ENCODE measurements at regions not wholly inside any gene's neighbourhood (a gene's known extent, or its start where the extent isn't known, plus 50 kb on each side); places are given as distances from the start of the nearest gene placed in this dataset.

DNA sequence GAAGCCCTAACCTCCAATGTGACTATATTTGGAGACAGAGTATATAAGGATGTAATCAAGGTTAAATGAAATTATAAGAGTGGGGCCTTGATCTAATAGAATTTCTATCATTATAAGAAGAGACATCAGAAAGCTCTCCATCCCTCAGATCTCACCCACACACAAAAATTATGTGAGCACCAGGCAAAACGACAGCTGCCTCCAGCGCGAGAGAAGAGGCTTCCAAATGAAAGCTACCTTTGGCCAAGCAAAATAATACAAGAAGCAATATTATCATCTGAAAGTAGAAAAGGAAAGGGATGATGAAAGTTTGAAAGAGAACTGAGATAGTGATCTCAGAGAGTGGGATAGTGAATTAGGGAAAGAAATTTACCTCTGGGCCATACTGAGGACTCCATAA, 1192.5 kb downstream of the NXPH1 start:
- Histone ChIP-seq H3K27ac (no peak overlapping the region), H3K4me3 (no peak overlapping the region), H3K4me1 (no peaks in the 10 kb centered on the region), H3K36me3 (no peaks in the 10 kb centered on the region), H3K27me3 (no peaks in the 10 kb centered on the region), H3K9me3 (peaks cover 0 to 26% (median 0%) of the 10 kb centered on the region in 11 donors)
- DNase-seq (no peak), ATAC-seq (no peak)
- intact Hi-C loops (cut with DNase I): no loop called here
- 83 to 85% methylated on average over 3 of the region's 3 CpGs for WGBS, 2 donors
- TF ChIP-seq, protein P1, sequence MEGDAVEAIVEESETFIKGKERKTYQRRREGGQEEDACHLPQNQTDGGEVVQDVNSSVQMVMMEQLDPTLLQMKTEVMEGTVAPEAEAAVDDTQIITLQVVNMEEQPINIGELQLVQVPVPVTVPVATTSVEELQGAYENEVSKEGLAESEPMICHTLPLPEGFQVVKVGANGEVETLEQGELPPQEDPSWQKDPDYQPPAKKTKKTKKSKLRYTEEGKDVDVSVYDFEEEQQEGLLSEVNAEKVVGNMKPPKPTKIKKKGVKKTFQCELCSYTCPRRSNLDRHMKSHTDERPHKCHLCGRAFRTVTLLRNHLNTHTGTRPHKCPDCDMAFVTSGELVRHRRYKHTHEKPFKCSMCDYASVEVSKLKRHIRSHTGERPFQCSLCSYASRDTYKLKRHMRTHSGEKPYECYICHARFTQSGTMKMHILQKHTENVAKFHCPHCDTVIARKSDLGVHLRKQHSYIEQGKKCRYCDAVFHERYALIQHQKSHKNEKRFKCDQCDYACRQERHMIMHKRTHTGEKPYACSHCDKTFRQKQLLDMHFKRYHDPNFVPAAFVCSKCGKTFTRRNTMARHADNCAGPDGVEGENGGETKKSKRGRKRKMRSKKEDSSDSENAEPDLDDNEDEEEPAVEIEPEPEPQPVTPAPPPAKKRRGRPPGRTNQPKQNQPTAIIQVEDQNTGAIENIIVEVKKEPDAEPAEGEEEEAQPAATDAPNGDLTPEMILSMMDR (IDR thresholded peaks at IDR 0.05): no peak

GRCh38 chr7:9645756-9646155, 1212.3 kb downstream of the NXPH1 start:
- no peak for ATAC-seq
- intact Hi-C loops (cut with DNase I): no loop called here
- Histone ChIP-seq H3K9me3 (peaks cover 0 to 7% (median 0%) of the 10 kb centered on the region in 11 donors), H3K4me1 (no peaks in the 10 kb centered on the region), H3K4me3 (no peak overlapping the region), H3K27me3 (no peaks in the 10 kb centered on the region), H3K36me3 (no peaks in the 10 kb centered on the region), H3K27ac (no peak overlapping the region)
- TF ChIP-seq, protein P1 (IDR thresholded peaks at IDR 0.05): no peak
- DNase-seq: no peak
- WGBS, 2 donors: 64 to 72% methylated on average over 2 of the region's 2 CpGs

DNA sequence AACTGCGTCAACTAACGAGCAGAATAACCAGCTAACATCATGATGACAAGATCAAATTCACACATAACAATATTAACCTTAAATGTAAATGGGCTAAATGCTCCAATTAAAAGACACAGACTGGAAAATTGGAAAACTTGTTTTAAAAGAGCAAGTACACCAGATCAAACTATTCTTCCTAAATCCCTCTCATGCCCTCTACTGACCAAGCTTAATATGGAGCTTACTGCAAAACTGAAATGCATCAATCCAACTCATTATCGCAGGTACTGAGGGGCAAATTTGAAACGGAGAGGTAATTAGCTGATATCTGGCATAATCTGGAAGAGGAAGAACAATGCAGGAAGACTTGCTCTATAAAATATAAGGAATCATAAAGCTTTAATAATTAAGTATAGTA, 1223.8 kb downstream of the NXPH1 start:
- no peaks in the 10 kb centered on the region for H3K36me3 ChIP-seq
- TF ChIP-seq, protein P1 (IDR thresholded peaks at IDR 0.05): no peak
- H3K4me1 ChIP-seq: no peaks in the 10 kb centered on the region
- no peak overlapping the region for H3K4me3 ChIP-seq
- intact Hi-C loops (cut with DNase I): no loop called here
- ATAC-seq: no peak
- 81 to 82% methylated on average over 4 of the region's 4 CpGs for WGBS, 2 donors
- no peak overlapping the region for H3K27ac ChIP-seq
- H3K9me3 ChIP-seq: peaks cover 0 to 33% (median 0%) of the 10 kb centered on the region in 11 donors
- no peaks in the 10 kb centered on the region for H3K27me3 ChIP-seq
- DNase-seq: no peak

DNA sequence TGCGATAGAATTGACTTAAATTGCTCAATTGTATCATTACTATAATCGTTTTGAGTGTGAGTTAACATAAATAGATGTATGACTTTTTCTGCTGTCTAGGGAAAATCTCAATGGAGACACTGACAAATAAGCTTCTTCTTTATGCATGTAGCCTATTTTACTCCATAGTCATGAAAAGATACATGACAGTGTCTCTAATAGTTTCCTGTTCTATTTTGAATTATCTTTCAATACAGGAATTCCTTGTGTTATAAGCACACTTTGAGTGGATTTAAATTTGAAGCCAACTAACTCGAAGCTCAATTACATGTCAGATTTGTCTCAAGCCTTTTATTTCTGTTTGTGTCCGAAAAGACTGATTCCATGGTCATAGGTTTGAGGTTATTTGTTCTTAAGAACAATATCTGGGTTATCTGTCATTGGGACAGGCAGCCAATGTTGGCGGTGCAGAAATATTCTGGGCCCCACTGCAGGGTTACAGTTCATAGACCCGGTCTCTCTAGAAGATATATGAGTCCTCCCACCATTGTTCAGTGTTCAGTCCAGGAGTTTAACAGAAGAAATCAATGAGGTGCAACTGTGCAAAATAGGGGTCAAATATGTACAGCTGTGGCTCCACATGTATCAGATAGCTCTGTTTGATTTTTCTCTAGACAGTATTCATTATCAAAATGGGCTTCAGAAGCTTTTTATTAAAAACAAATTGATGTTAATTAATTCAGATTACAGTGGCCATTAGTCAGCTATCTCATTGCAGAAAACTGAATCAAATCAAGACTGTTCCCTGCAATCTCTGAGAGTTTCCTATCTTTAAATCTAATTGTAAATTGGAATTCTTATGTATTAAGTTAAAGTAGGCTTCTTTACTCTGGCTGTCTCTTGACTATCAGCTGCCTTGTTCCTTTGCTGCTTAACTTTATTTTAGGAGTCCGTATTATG, 1238.8 kb downstream of the NXPH1 start:
- Histone ChIP-seq H3K27ac (no peak overlapping the region), H3K36me3 (no peaks in the 10 kb centered on the region), H3K4me3 (no peak overlapping the region), H3K4me1 (no peaks in the 10 kb centered on the region), H3K27me3 (no peaks in the 10 kb centered on the region), H3K9me3 (peaks cover 0 to 29% (median 0%) of the 10 kb centered on the region in 11 donors)
- intact Hi-C loops (cut with DNase I): no loop called here
- ATAC-seq (no peak), DNase-seq (no peak)
- TF ChIP-seq, protein P1 (IDR thresholded peaks at IDR 0.05): no peak
- WGBS, 2 donors: 80 to 85% methylated on average over 7 of the region's 7 CpGs

Measured in heart right ventricle (tissue), 16 donors.